ENCODE measurements at regions not wholly inside any gene's neighbourhood (a gene's known extent, or its start where the extent isn't known, plus 50 kb on each side); places are given as distances from the start of the nearest gene placed in this dataset.

DNA sequence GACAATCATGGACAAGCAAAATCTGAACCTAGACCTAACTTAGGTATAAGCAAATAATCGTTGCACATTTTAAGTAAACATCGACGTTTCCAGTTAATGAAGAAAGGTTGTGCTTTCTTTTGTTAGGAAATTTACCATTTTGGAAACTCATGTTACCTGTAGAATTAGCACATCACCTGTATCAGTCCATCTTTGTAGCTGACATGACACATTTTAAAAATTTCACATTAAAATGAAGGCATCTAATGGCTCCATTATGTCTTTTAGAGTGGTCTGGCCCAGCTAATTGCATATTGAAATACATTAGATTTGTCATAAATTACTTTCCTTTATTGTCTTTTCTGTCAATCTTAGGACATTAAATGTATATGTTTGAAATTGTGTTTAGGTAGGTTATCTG is 119.0 kb upstream of the MGAT5 start:
- no peak overlapping the region for H3K4me3 ChIP-seq
- in situ Hi-C loops (cut with MboI; ENCODE audit: low pct_unique_long_range_greater_than_20kb in 2 of 9, low sequenced_read_pairs in 9 of 9, unreplicated experiment in 9 of 9) = no loop called here
- 83 to 100% (median 100%) methylated on average over 1 to 3 of the region's 3 CpGs; no CpG with 5 or more reads in 2 of the 10 experiments for WGBS, 10 experiments

DNA sequence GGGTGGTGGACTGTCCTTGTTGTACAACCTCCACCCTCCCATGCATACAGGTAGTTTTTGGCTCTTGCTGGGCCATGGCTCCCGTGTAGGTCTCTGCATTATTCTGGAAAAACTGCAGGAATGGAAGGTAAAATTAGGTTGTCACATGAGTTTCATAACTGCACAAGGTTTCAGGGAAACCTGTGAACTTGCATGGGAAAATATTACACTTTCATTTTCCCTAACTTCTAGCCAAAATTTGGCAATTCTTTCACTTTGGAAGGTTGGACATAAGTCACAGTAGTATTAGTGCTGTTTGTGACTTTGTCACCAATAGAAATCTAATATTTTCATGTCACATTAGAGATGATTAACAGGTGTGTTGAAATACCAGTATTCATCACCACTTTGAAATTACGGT is 118.1 kb upstream of the MGAT5 start:
- in situ Hi-C loops (cut with MboI; ENCODE audit: low pct_unique_long_range_greater_than_20kb in 2 of 9, low sequenced_read_pairs in 9 of 9, unreplicated experiment in 9 of 9) = no loop called here
- no peak overlapping the region for H3K27ac ChIP-seq
- H3K4me1 ChIP-seq (replicated peaks in 1 of 2) = no peaks in the 10 kb centered on the region
- no peak overlapping the region for H3K4me3 ChIP-seq
- 60 to 100% (median 100%) methylated on average over 1 to 2 of the region's 2 CpGs; no CpG with 5 or more reads in 2 of the 10 experiments for WGBS, 10 experiments
- ATAC-seq (replicated peaks in 6 of 8) = no peak

More for the DNA sequence above, 119.0 kb upstream of the MGAT5 start:
- ATAC-seq (replicated peaks in 6 of 8) = no peak
- H3K27ac ChIP-seq = no peak overlapping the region
- no peaks in the 10 kb centered on the region for H3K4me1 ChIP-seq (replicated peaks in 1 of 2)

DNA sequence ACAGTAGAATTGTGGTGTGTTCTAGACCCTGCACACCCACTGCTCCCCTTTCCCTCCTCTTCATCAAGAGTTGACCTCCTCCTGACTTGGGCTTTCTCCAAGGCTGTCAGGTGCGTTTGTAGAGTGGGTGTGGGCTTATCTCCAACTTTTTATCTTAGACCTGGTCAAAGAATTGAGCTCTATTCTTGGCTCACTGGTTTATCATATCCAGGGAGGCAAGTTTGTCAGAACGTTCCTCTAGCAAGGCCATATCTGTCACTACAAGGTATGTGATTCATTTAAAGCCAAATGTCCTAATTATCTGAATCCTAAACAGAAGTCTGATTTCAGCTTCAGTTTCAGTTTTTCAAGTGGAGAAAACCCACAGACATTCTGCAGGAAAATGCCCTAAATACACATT is 117.1 kb upstream of the MGAT5 start:
- Histone ChIP-seq H3K4me1 (replicated peaks in 1 of 2) (no peaks in the 10 kb centered on the region), H3K4me3 (no peak overlapping the region), H3K27ac (no peak overlapping the region)
- in situ Hi-C loops (cut with MboI; ENCODE audit: low pct_unique_long_range_greater_than_20kb in 2 of 9, low sequenced_read_pairs in 9 of 9, unreplicated experiment in 9 of 9) = no loop called here
- WGBS, 10 experiments = 15 to 100% (median 88%) methylated on average over 1 to 2 of the region's 2 CpGs; no CpG with 5 or more reads in 1 of the 10 experiments
- no peak for ATAC-seq (replicated peaks in 6 of 8)

DNA sequence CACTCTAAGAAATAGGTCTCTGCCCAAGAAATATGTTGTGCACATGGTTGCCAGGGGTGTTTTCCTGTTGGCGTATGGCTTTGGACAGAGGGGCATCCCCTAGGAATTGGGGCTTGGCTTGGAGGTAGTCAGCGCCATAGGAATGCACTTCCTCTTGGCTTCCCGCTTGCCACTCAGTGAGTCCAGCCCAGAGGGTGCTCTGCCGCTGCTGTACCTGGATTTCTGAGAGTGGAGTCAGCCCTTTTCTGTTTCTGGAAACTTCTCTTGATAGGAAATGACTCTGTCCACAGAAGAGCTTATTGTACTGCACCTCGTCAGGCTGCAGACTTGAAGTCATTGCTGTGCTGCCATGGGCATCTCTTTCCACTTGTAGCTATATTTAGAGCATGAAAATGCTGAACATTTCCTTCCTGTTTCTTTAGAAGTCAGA is 116.7 kb upstream of the MGAT5 start:
- WGBS, 10 experiments = 20 to 100% (median 83%) methylated on average over 1 to 5 of the region's 5 CpGs; no CpG with 5 or more reads in 1 of the 10 experiments
- ATAC-seq (replicated peaks in 6 of 8) = peak in 4 of 8 experiments; percentile 22 to 77 (median 52)

DNA sequence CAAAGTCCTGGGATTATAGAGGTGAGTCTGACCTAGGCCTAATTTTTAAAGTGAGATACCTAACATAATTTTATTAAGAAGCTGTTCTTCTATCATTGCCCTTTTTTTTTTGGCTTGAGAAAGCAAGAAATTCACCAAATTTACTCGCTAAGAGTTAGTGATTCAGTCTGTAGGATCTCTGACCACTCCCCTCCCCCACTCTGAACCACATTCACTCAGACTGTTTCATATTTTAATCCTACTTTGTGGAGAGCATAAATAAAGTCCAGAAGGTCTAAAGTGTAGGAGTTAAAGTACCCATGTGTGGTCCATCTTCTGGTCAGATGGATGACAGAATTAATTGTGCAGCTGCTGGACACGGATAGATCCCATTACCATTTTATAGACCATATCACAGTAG is 115.8 kb upstream of the MGAT5 start:
- no peak for ATAC-seq (replicated peaks in 6 of 8)
- Histone ChIP-seq H3K4me3 (no peak overlapping the region), H3K4me1 (replicated peaks in 1 of 2) (no peaks in the 10 kb centered on the region), H3K27ac (no peak overlapping the region)
- 58 to 100% (median 94%) methylated on average over 1 to 2 of the region's 2 CpGs; no CpG with 5 or more reads in 5 of the 10 experiments for WGBS, 10 experiments
- in situ Hi-C loops (cut with MboI; ENCODE audit: low pct_unique_long_range_greater_than_20kb in 2 of 9, low sequenced_read_pairs in 9 of 9, unreplicated experiment in 9 of 9) = no loop called here

More for the DNA sequence above, 116.7 kb upstream of the MGAT5 start:
- H3K4me3 ChIP-seq = no peak overlapping the region
- in situ Hi-C loops (cut with MboI; ENCODE audit: low pct_unique_long_range_greater_than_20kb in 2 of 9, low sequenced_read_pairs in 9 of 9, unreplicated experiment in 9 of 9) = no loop called here
- H3K4me1 ChIP-seq (replicated peaks in 1 of 2) = no peaks in the 10 kb centered on the region
- H3K27ac ChIP-seq = no peak overlapping the region

DNA sequence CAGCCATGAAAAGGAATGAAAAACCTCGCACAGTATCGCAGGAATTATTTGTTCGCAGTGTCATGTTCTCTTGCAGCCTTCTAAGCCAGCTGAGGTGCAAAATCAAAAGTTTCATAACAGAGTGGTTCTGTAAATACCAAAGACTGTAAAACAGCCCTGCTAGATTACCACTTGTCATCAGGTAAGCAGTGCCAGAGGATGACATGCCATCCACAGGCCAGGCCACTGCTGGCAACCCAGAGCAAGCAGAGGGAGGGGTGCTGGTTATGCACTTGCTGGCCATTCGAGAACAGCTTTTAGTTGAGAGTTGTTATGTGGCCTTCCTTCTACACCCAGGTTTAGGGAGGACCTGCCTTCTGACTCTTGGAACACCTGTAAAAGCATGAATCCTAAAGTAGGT is 114.3 kb upstream of the MGAT5 start:
- Histone ChIP-seq H3K27ac (no peak overlapping the region), H3K4me1 (replicated peaks in 1 of 2) (peaks cover 0 to 2% of the 10 kb centered on the region in 2 donors), H3K4me3 (no peak overlapping the region)

DNA sequence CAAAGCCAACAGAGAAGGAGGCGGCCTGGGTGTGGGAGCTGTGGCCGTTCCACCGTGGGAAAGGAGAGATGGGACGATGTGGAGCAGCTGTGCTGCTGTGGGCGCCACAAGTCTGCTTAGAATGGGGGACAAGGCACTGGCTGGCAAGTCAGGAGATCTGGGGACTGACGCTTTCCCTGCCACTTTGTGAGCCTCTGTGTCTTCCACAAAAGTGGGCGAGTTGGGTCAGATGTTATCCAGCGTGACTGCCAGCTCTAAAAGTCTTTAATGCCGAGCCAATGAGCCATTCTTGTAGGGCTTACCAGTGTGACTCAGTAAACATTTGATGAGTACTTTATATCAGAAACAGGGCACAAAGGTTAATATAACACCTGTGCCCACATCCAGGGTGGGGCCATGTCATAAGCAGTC is 113.6 kb upstream of the MGAT5 start:
- in situ Hi-C loops (cut with MboI; ENCODE audit: low pct_unique_long_range_greater_than_20kb in 2 of 9, low sequenced_read_pairs in 9 of 9, unreplicated experiment in 9 of 9) = no loop called here
- H3K27ac ChIP-seq = no peak overlapping the region
- WGBS, 10 experiments = 60 to 100% (median 93%) methylated on average over 1 to 8 of the region's 9 CpGs; no CpG with 5 or more reads in 3 of the 10 experiments
- H3K4me3 ChIP-seq = no peak overlapping the region
- H3K4me1 ChIP-seq (replicated peaks in 1 of 2) = peaks cover 0 to 2% of the 10 kb centered on the region in 2 donors
- no peak for ATAC-seq (replicated peaks in 6 of 8)

More for the DNA sequence above, 114.3 kb upstream of the MGAT5 start:
- in situ Hi-C loops (cut with MboI; ENCODE audit: low pct_unique_long_range_greater_than_20kb in 2 of 9, low sequenced_read_pairs in 9 of 9, unreplicated experiment in 9 of 9) = no loop called here
- WGBS, 10 experiments = 80 to 100% (median 94%) methylated on average over 1 to 4 of the region's 4 CpGs; no CpG with 5 or more reads in 3 of the 10 experiments
- peak in 1 of 8 experiments; percentile 14 for ATAC-seq (replicated peaks in 6 of 8)

DNA sequence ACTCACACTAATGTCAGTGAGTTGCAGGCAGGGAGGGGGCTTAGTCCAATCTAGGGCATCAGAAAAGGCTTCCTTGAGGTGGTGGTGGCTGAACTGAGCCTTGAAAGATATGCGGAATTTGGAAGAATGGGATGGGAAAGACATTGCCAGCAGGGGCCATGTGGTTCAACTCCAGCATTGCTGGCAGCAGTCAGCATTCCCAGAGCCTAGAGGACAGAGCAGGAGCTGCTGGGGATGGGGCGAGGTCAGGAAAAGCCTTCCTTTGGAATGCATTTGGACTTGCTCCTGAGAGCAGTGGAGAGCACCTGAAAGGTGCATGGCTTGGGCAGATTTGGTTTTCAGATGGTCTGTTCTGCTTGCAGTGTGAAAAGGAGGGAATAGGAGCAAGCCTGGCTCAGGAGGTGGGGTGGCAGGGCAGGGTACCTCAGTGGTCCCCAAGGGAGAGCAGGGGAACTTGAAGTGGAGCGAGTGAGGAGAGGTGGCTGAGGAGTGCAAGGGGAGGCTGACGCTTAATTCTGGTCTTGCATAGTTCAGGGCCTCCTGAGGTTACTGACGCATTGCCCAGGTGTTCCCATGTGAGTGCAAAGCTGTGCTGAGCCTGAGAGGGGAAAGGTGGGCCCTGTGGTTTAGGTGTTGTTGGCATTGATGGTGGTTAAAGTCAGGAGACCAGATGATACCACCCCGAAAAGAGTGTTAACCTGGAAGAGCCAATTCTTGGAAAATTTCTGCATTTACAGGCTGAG is 112.1 kb upstream of the MGAT5 start:
- H3K4me1 ChIP-seq (replicated peaks in 1 of 2) = peaks cover 0 to 2% of the 10 kb centered on the region in 2 donors
- peak in 1 of 8 experiments; percentile 17 for ATAC-seq (replicated peaks in 6 of 8)
- in situ Hi-C loops (cut with MboI; ENCODE audit: low pct_unique_long_range_greater_than_20kb in 2 of 9, low sequenced_read_pairs in 9 of 9, unreplicated experiment in 9 of 9) = no loop called here
- no peak overlapping the region for H3K27ac ChIP-seq
- no peak overlapping the region for H3K4me3 ChIP-seq
- WGBS, 10 experiments = 67 to 100% (median 98%) methylated on average over 1 to 4 of the region's 6 CpGs; no CpG with 5 or more reads in 2 of the 10 experiments

DNA sequence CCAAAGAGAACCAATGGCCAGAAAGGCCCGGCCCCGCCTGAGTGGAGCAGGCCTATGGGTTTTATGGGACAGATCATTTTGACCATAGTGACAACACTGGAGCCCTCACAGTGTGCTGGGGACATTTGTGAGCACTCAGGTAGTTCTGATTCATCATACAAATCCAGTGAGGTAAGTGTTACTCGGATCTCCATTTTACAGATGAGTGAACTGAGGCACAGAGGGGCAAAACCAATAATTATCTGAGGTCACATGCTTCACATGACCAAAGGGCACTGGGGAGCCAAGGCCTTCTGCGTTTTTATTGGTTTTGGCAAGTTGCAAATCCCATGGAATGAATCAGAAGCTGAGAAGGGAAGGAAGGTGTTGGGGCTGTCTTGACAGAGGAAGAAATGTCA is 111.5 kb upstream of the MGAT5 start:
- 75 to 92% (median 80%) methylated on average over 1 to 4 of the region's 4 CpGs; no CpG with 5 or more reads in 5 of the 10 experiments for WGBS, 10 experiments
- no peak overlapping the region for H3K4me3 ChIP-seq
- no peak overlapping the region for H3K27ac ChIP-seq
- in situ Hi-C loops (cut with MboI; ENCODE audit: low pct_unique_long_range_greater_than_20kb in 2 of 9, low sequenced_read_pairs in 9 of 9, unreplicated experiment in 9 of 9) = no loop called here
- peaks cover 0 to 2% of the 10 kb centered on the region in 2 donors for H3K4me1 ChIP-seq (replicated peaks in 1 of 2)
- ATAC-seq (replicated peaks in 6 of 8) = no peak

DNA sequence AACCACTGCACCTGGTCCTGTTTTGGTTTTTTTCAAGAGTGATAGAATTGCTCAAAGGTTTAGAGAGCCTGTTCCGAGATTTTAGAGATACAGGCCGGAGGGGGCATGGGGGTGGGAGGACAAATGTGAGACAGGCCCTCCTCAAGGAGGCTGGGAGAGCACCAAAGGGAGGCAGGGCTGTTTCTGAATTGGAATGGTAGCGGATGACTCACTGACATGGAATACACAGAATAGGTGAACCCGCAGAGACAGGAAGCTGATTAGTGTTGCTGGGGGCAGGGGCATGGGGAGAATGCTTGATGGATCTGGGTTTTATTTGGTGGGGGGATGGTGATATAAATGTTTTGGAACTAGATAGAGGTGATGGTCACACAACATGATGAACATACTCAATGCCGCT is 111.0 kb upstream of the MGAT5 start:
- Histone ChIP-seq H3K4me3 (no peak overlapping the region), H3K4me1 (replicated peaks in 1 of 2) (peaks cover 0 to 2% of the 10 kb centered on the region in 2 donors), H3K27ac (no peak overlapping the region)
- peak in 2 of 8 experiments; percentile 32 to 41 for ATAC-seq (replicated peaks in 6 of 8)
- in situ Hi-C loops (cut with MboI; ENCODE audit: low pct_unique_long_range_greater_than_20kb in 2 of 9, low sequenced_read_pairs in 9 of 9, unreplicated experiment in 9 of 9) = no loop called here
- WGBS, 10 experiments = 70 to 100% (median 88%) methylated on average over 1 to 4 of the region's 5 CpGs; no CpG with 5 or more reads in 4 of the 10 experiments

DNA sequence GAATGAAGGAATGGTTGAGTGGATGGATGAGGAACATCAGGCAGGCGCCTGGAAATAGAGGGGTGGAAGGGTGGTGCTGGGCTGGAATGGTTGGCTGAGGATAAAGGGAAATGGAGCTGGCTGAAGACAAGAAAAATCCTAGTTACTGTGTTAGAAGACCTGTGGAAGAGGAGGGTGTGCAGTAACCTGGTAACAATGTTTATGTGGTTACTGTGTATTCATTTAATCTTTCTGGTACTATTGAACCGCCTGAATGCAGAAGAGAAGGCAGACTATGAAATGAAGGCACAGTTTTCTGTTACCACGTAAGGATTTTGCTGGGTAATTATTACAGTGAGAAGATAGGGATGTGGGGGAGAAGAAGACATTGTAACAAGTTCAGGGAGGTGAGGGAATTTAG is 110.3 kb upstream of the MGAT5 start:
- Histone ChIP-seq H3K4me3 (no peak overlapping the region), H3K4me1 (replicated peaks in 1 of 2) (peaks cover 0 to 2% of the 10 kb centered on the region in 2 donors), H3K27ac (no peak overlapping the region)
- in situ Hi-C loops (cut with MboI; ENCODE audit: low pct_unique_long_range_greater_than_20kb in 2 of 9, low sequenced_read_pairs in 9 of 9, unreplicated experiment in 9 of 9) = no loop called here
- peak in 1 of 8 experiments; percentile 24 for ATAC-seq (replicated peaks in 6 of 8)
- WGBS, 10 experiments = 25 to 100% (median 95%) methylated on average over 1 to 3 of the region's 3 CpGs; no CpG with 5 or more reads in 2 of the 10 experiments

DNA sequence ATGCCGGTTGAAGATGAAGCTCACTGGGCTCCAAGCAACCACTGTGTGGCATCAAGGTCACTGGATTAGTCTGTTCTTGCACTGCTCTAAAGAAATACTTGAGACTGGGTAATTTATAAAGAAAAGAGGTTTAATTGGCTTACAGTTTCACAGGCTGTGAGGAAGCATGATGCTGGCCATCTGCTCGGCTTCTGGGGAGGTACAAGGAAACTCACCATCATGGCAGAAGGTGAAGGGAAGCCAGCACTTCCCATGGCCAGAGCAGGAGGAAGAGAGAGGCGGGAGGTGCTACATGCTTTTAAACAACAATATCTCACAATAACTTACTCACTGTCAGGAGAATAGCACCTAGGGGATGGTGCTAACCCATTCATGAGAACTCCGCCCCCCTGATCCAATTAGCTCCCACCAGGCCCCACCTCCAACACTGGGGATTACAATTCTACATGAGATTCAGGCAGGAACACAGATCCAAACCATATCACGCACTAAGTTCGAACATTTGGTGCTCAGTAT is 109.7 kb upstream of the MGAT5 start:
- in situ Hi-C loops (cut with MboI; ENCODE audit: low pct_unique_long_range_greater_than_20kb in 2 of 9, low sequenced_read_pairs in 9 of 9, unreplicated experiment in 9 of 9) = no loop called here
- peak in 4 of 8 experiments; percentile 22 to 57 (median 40) for ATAC-seq (replicated peaks in 6 of 8)
- Histone ChIP-seq H3K4me1 (replicated peaks in 1 of 2) (peaks cover 0 to 2% of the 10 kb centered on the region in 2 donors), H3K27ac (no peak overlapping the region), H3K4me3 (no peak overlapping the region)
- 80 to 100% (median 97%) methylated on average over 1 to 5 of the region's 6 CpGs; no CpG with 5 or more reads in 1 of the 10 experiments for WGBS, 10 experiments

DNA sequence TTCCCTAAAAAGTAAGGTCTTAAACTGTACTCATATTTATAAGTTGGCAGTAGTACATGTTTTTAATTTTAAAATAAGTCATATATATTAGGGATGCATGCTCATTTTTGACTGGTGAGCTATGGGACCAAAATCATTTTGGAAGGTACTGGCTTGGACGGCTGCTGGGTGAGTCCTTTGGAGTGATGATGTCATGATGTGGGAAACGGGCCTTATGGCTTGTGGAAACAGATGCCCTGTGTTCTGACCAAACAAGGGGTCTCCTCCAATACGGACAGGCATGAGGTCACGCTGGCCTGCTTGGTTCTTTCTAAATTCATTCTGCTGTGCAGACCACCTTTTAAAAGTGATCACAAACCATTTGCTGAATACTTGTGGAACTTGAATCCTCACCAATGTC is 109.2 kb upstream of the MGAT5 start:
- Histone ChIP-seq H3K4me3 (no peak overlapping the region), H3K27ac (no peak overlapping the region), H3K4me1 (replicated peaks in 1 of 2) (peaks cover 0 to 2% of the 10 kb centered on the region in 2 donors)
- WGBS, 10 experiments = 53 to 100% (median 85%) methylated on average over 1 to 4 of the region's 4 CpGs; no CpG with 5 or more reads in 3 of the 10 experiments
- in situ Hi-C loops (cut with MboI; ENCODE audit: low pct_unique_long_range_greater_than_20kb in 2 of 9, low sequenced_read_pairs in 9 of 9, unreplicated experiment in 9 of 9) = no loop called here
- ATAC-seq (replicated peaks in 6 of 8) = peak in 1 of 8 experiments; percentile 61

Data from motor neuron (in vitro differentiated cells).